Sigmoid colon (tissue), 6 donors: ENCODE measurements at regions not wholly inside any gene's neighbourhood (a gene's known extent, or its start where the extent isn't known, plus 50 kb on each side); places are given as distances from the start of the nearest gene placed in this dataset.
A peak's percentile ranks its signal among the peaks of the same experiment; 100 is the strongest.

ENCODE experiments used
- DNase-seq: peaks from one replicate; pipeline ENCODE4 v3.0.0-alpha.2; 2019
- H3K27ac ChIP-seq, 4 donors: fragments of 200-600 bp; sonication (generic); one replicate each; pipeline ENCODE4 v1.5.1; 2016 to 2019; ENCODE audit warnings: mild to moderate bottlenecking in 1 of 4
- H3K27me3 ChIP-seq, 3 donors: fragments of 200-600 bp; sonication (generic); one replicate each; pipeline ENCODE4 v1.5.1; 2019; ENCODE audit warnings: mild to moderate bottlenecking in 1 of 3
- H3K36me3 ChIP-seq, 4 donors: fragments of 200-600 bp; sonication (generic); one replicate each; pipeline ENCODE4 v1.5.1; 2016 to 2019
- H3K4me1 ChIP-seq, 4 donors: fragments of 200-600 bp; sonication (generic); one replicate each; pipeline ENCODE4 v1.5.1; 2017 to 2019
- H3K4me3 ChIP-seq, 4 donors: fragments of 200-600 bp; sonication (generic); one replicate each; pipeline ENCODE4 v1.5.1; 2017 to 2019; ENCODE audit warnings: mild to moderate bottlenecking in 2 of 4, moderate library complexity in 1 of 4
- H3K9me3 ChIP-seq, 4 donors: fragments of 200-600 bp in 3 of 4; sonication (generic) in 3 of 4; one replicate each; pipeline versions ENCODE4 v1.5.1 to v1.6.1; 2013 to 2019
- EP300 ChIP-seq, 4 donors: sonication (generic); formaldehyde crosslinking; IDR thresholded peaks; one replicate each; pipeline ENCODE4 v1.6.1; 2017; ENCODE audit warnings: antibody characterized with exemption in 4 of 4
- POLR2A ChIP-seq, 2 donors: fragments of 450-650 bp; IDR thresholded peaks; one replicate each; pipeline ENCODE4 v1.6.1; 2016; ENCODE audit warnings: antibody characterized with exemption in 2 of 2, mild to moderate bottlenecking in 2 of 2, moderate library complexity in 2 of 2
- POLR2AphosphoS5 ChIP-seq, 4 donors: sonication (generic); formaldehyde crosslinking; IDR thresholded peaks; one replicate each; pipeline ENCODE4 v1.6.1; 2017; ENCODE audit warnings: antibody characterized with exemption in 4 of 4
- WGBS, 2 donors: extraction: QIAGEN DNeasy Blood & Tissue Kit; methylation state at CpG; one replicate each; pipeline ENCODE4 v1.1.7; 2013; 5-methylcytosine and 5-hydroxymethylcytosine counted together
- intact Hi-C: fragments of 100-400 bp; cut with DNase I; formaldehyde crosslinking; loops from one replicate; pipeline ENCODE4 v1.15.1; 2023
- TF ChIP-seq, protein P1 (sequence below), 4 experiments: fragments of 450-650 bp in 3 of 4; fragments of 200-600 bp in 1 of 4; IDR thresholded peaks; one replicate each; pipeline ENCODE4 v1.5.1; 2016 to 2019; ENCODE audit warnings: antibody characterized with exemption in 4 of 4, mild to moderate bottlenecking in 3 of 4, moderate library complexity in 2 of 4
- donor health status: healthy with polysubstance abuse.
- donor health status: healthy.

GRCh38 chr10:76686201-76686600 is 951.4 kb downstream of the KCNMA1 start:
- no peak overlapping the region for H3K27ac ChIP-seq
- TF ChIP-seq, protein P1, sequence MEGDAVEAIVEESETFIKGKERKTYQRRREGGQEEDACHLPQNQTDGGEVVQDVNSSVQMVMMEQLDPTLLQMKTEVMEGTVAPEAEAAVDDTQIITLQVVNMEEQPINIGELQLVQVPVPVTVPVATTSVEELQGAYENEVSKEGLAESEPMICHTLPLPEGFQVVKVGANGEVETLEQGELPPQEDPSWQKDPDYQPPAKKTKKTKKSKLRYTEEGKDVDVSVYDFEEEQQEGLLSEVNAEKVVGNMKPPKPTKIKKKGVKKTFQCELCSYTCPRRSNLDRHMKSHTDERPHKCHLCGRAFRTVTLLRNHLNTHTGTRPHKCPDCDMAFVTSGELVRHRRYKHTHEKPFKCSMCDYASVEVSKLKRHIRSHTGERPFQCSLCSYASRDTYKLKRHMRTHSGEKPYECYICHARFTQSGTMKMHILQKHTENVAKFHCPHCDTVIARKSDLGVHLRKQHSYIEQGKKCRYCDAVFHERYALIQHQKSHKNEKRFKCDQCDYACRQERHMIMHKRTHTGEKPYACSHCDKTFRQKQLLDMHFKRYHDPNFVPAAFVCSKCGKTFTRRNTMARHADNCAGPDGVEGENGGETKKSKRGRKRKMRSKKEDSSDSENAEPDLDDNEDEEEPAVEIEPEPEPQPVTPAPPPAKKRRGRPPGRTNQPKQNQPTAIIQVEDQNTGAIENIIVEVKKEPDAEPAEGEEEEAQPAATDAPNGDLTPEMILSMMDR (IDR thresholded peaks at IDR 0.05): no peak

DNA sequence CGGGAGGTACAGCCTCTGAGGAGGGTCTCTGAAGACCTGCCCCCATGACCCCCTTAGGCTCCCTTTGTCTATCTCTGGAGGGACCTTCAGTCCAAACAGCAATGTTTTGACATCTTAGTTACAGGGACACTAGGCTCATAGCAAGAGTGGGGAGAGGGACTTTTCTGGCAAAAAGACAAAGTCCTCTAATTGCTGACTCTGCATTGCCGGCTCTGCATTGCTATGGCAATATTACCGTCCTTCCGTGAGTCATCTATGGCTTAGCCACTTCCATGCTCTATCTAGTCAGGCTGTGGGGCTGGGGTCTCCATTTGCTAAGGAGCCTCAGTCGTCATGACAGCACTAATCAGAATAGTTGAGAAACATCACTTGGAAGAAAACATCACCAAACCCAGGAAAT is 952.6 kb downstream of the KCNMA1 start:
- no peaks in the 10 kb centered on the region for H3K27me3 ChIP-seq
- H3K27ac ChIP-seq: no peak overlapping the region
- TF ChIP-seq POLR2AphosphoS5 (IDR thresholded peaks at IDR 0.05): no peak
- TF ChIP-seq POLR2A (IDR thresholded peaks at IDR 0.05): no peak
- TF ChIP-seq, protein P1 (IDR thresholded peaks at IDR 0.05): no peak
- TF ChIP-seq EP300 (IDR thresholded peaks at IDR 0.05): no peak
- 88 to 89% methylated on average over 5 of the region's 5 CpGs for WGBS, 2 donors
- intact Hi-C loops: no loop called here
- H3K9me3 ChIP-seq: no peaks in the 10 kb centered on the region
- H3K36me3 ChIP-seq: no peaks in the 10 kb centered on the region
- no peak for DNase-seq
- no peak overlapping the region for H3K4me3 ChIP-seq
- H3K4me1 ChIP-seq: no peaks in the 10 kb centered on the region

More at GRCh38 chr10:76686201-76686600, 951.4 kb downstream of the KCNMA1 start:
- Histone ChIP-seq H3K27me3 (no peaks in the 10 kb centered on the region), H3K36me3 (no peaks in the 10 kb centered on the region), H3K4me3 (no peak overlapping the region), H3K9me3 (no peaks in the 10 kb centered on the region), H3K4me1 (no peaks in the 10 kb centered on the region)
- intact Hi-C loops: no loop called here
- 84 to 86% methylated on average over 5 of the region's 5 CpGs for WGBS, 2 donors
- no peak for DNase-seq

DNA sequence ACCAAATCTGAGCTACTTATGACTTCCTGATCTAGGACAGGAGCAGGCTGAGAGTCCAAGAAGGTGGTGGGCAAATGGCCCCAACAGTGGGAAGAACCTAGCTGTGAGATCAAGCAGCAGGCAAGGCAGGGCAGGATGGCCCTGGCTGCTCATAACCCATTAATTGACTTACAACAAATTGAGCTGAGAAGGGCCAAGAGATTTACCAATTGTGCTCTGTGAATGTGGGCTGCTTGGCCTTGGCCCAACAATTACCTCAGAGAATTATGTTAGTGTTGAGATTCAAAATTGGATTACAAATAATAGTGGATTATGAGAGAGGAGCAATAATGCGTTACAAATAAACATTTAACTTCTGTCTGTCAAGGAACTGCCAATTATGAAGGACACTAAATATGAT is 956.5 kb downstream of the KCNMA1 start:
- TF ChIP-seq EP300 (IDR thresholded peaks at IDR 0.05) (no peak), POLR2A (IDR thresholded peaks at IDR 0.05) (no peak), POLR2AphosphoS5 (IDR thresholded peaks at IDR 0.05) (no peak)
- TF ChIP-seq, protein P1 (IDR thresholded peaks at IDR 0.05): no peak
- no peak for DNase-seq
- intact Hi-C loops: no loop called here
- Histone ChIP-seq H3K4me3 (no peak overlapping the region), H3K27me3 (no peaks in the 10 kb centered on the region), H3K9me3 (no peaks in the 10 kb centered on the region), H3K27ac (no peak overlapping the region), H3K36me3 (no peaks in the 10 kb centered on the region), H3K4me1 (peaks cover 0 to 12% (median 9%) of the 10 kb centered on the region in 4 donors)
- 74 to 80% methylated on average over 1 of the region's 1 CpG for WGBS, 2 donors

- H3K27me3 ChIP-seq: no peaks in the 10 kb centered on the region
- no peak for DNase-seq
- 70 to 71% methylated on average over 2 of the region's 2 CpGs for WGBS, 2 donors
- TF ChIP-seq EP300 (IDR thresholded peaks at IDR 0.05): no peak
- no peak for TF ChIP-seq POLR2A (IDR thresholded peaks at IDR 0.05)
- TF ChIP-seq, protein P1 (IDR thresholded peaks at IDR 0.05): no peak
- no peak for TF ChIP-seq POLR2AphosphoS5 (IDR thresholded peaks at IDR 0.05)
- H3K36me3 ChIP-seq: no peaks in the 10 kb centered on the region
- H3K4me1 ChIP-seq: peaks cover 0 to 22% (median 17%) of the 10 kb centered on the region in 4 donors
- no peak overlapping the region for H3K27ac ChIP-seq
- H3K4me3 ChIP-seq: no peak overlapping the region
- intact Hi-C loops: no loop called here
- H3K9me3 ChIP-seq: no peaks in the 10 kb centered on the region
Measured at GRCh38 chr10:76679030-76679429, 958.6 kb downstream of the KCNMA1 start.

- peak; percentile 85 for DNase-seq
- intact Hi-C loops: no loop called here
- no peaks in the 10 kb centered on the region for H3K36me3 ChIP-seq
- H3K9me3 ChIP-seq: no peaks in the 10 kb centered on the region
- WGBS, 2 donors: 72 to 84% methylated on average over 4 of the region's 4 CpGs
- no peak overlapping the region for H3K4me3 ChIP-seq
- peaks cover 0 to 22% (median 17%) of the 10 kb centered on the region in 4 donors for H3K4me1 ChIP-seq
- TF ChIP-seq POLR2AphosphoS5 (IDR thresholded peaks at IDR 0.05) (peak in 1 of 4 donors; percentile 21), POLR2A (IDR thresholded peaks at IDR 0.05) (no peak)
- H3K27me3 ChIP-seq: no peaks in the 10 kb centered on the region
- H3K27ac ChIP-seq: peak overlapping the region; percentile 63 to 76 (median 70)
Measured at GRCh38 chr10:76675951-76676587, 961.5 kb downstream of the KCNMA1 start.
